ENCODE measurements at regions not wholly inside any gene's neighbourhood (a gene's known extent, or its start where the extent isn't known, plus 50 kb on each side); places are given as distances from the start of the nearest gene placed in this dataset.

- TF ChIP-seq RNF2 (IDR thresholded peaks at IDR 0.05) = no peak
- TF ChIP-seq ZNF586 (CRISPR knock-in tag; conservative IDR thresholded peaks at IDR 0.05) = no peak
- TF ChIP-seq ZNF444 (CRISPR knock-in tag; IDR thresholded peaks at IDR 0.05) = no peak
- 0 out of 2 replicates have a peak, but pooled peaks cover 1% of the 10 kb centered on the region for H3K9me3 ChIP-seq (replicated peaks; ENCODE audit: control insufficient read depth, insufficient read depth, low read depth, low read length)
- H3K27ac ChIP-seq (ENCODE audit: extremely low read depth, low read depth, low read length) = no peak overlapping the region
- DNase-seq (ENCODE audit: extremely low read depth in 1 of 4, low spot score in 3 of 4) (no peak), FAIRE-seq (peak; percentile 11), ATAC-seq (no peak)
- ChIA-PET CTCF (ENCODE audit: low intra/inter-chr PET ratio) (no interaction called here), POLR2A (no interaction called here)
- no peaks in the 10 kb centered on the region for H3K79me2 ChIP-seq (ENCODE audit: control insufficient read depth, insufficient read depth, low read length)
- WGBS (ENCODE audit: insufficient coverage, low coverage, missing lambda C conversion rate) = 5% methylated on average over 2 of the region's 2 CpGs
- no peaks in the 10 kb centered on the region for H3K9me1 ChIP-seq (ENCODE audit: control insufficient read depth, insufficient read depth, low read length)
- H3K9ac ChIP-seq (ENCODE audit: insufficient read depth in 1 of 2, low read depth in 2 of 2, low read length in 2 of 2) = no peak overlapping the region
- H3K4me2 ChIP-seq (ENCODE audit: insufficient read depth, low read length) = no peak overlapping the region
- in situ Hi-C loops (cut with MboI) = no loop called here
- intact Hi-C loops (cut with micrococcal nuclease) = no loop called here
- no peak overlapping the region for H2AFZ ChIP-seq (ENCODE audit: low read depth, low read length)
- no peak overlapping the region for H3K4me3 ChIP-seq
- H4K20me1 ChIP-seq (replicated peaks; ENCODE audit: control insufficient read depth, insufficient read depth, low read length) = no peaks in the 10 kb centered on the region
- BruUV-seq (replicated peaks) = no TSS peak
- H3K27me3 ChIP-seq (ENCODE audit: control insufficient read depth in 2 of 2, insufficient read depth in 2 of 2, low read length in 2 of 2) = no peaks in the 10 kb centered on the region
- H3K4me1 ChIP-seq (replicated peaks in 1 of 2; ENCODE audit: control insufficient read depth in 2 of 2, insufficient read depth in 2 of 2, low read length in 2 of 2) = no peaks in the 10 kb centered on the region
- H3K36me3 ChIP-seq (ENCODE audit: control insufficient read depth, insufficient read depth, low read length) = no peaks in the 10 kb centered on the region
These were observed 891.8 kb upstream of the NCAM2 start for GRCh38 chr21:20106368-20106767.

GRCh38 chr21:20108016-20108415 is 890.2 kb upstream of the NCAM2 start:
- H3K79me2 ChIP-seq (ENCODE audit: control insufficient read depth, insufficient read depth, low read length) = no peaks in the 10 kb centered on the region
- no peak overlapping the region for H3K4me3 ChIP-seq
- no peaks in the 10 kb centered on the region for H3K4me1 ChIP-seq (replicated peaks in 1 of 2; ENCODE audit: control insufficient read depth in 2 of 2, insufficient read depth in 2 of 2, low read length in 2 of 2)
- 7% methylated on average over 1 of the region's 1 CpG for WGBS (ENCODE audit: insufficient coverage, low coverage, missing lambda C conversion rate)
- H3K27me3 ChIP-seq (ENCODE audit: control insufficient read depth in 2 of 2, insufficient read depth in 2 of 2, low read length in 2 of 2) = no peaks in the 10 kb centered on the region
- intact Hi-C loops (cut with micrococcal nuclease) (no loop called here), in situ Hi-C loops (cut with MboI) (no loop called here)
- no peak overlapping the region for H3K4me2 ChIP-seq (ENCODE audit: insufficient read depth, low read length)
- no TSS peak for BruUV-seq (replicated peaks)
- no peak overlapping the region for H3K9ac ChIP-seq (ENCODE audit: insufficient read depth in 1 of 2, low read depth in 2 of 2, low read length in 2 of 2)
- FAIRE-seq (no peak), DNase-seq (ENCODE audit: extremely low read depth in 1 of 4, low spot score in 3 of 4) (no peak), ATAC-seq (no peak)
- 0 out of 2 replicates have a peak, but pooled peaks cover 1% of the 10 kb centered on the region for H3K9me3 ChIP-seq (replicated peaks; ENCODE audit: control insufficient read depth, insufficient read depth, low read depth, low read length)
- H4K20me1 ChIP-seq (replicated peaks; ENCODE audit: control insufficient read depth, insufficient read depth, low read length) = no peaks in the 10 kb centered on the region
- CTCF ChIA-PET (ENCODE audit: low intra/inter-chr PET ratio) = no interaction called here
- H3K9me1 ChIP-seq (ENCODE audit: control insufficient read depth, insufficient read depth, low read length) = no peaks in the 10 kb centered on the region
- peak overlapping the region; percentile 42; the same call in 1 of the 2 replicates for H2AFZ ChIP-seq (ENCODE audit: low read depth, low read length)
- H3K27ac ChIP-seq (ENCODE audit: extremely low read depth, low read depth, low read length) = no peak overlapping the region
- POLR2A ChIA-PET = no interaction called here
- H3K36me3 ChIP-seq (ENCODE audit: control insufficient read depth, insufficient read depth, low read length) = no peaks in the 10 kb centered on the region
- no peak for TF ChIP-seq YY1 (IDR thresholded peaks at IDR 0.05; ENCODE audit: borderline replicate concordance in 1 of 3, control insufficient read depth in 1 of 3, extremely low read depth in 1 of 3, insufficient read depth in 3 of 3, insufficient read length in 1 of 3, insufficient replicate concordance in 2 of 3, low read depth in 1 of 3, low read length in 2 of 3)
- no peak for TF ChIP-seq ZNF277 (CRISPR knock-in tag; IDR thresholded peaks at IDR 0.05; ENCODE audit: borderline replicate concordance)
- TF ChIP-seq PTTG1 (tag; IDR thresholded peaks at IDR 0.05; ENCODE audit: low read depth) = no peak
- TF ChIP-seq TFAM (CRISPR knock-in tag; conservative IDR thresholded peaks at IDR 0.05) = no peak
- no peak for TF ChIP-seq CTCF (IDR thresholded peaks at IDR 0.05 in 2 of 3, conservative IDR thresholded peaks at IDR 0.05 in 1 of 3; ENCODE audit: insufficient read depth in 2 of 3, low read depth in 1 of 3, low read length in 3 of 3)
- no peak for TF ChIP-seq ZNF324 (CRISPR knock-in tag; IDR thresholded peaks at IDR 0.05)
- TF ChIP-seq ARHGAP35 (IDR thresholded peaks at IDR 0.05; ENCODE audit: partially characterized antibody) = no peak
- no peak for TF ChIP-seq ARID3B (CRISPR knock-in tag; IDR thresholded peaks at IDR 0.05; ENCODE audit: borderline replicate concordance)

Data from K562 (cell line).